Amygdala (tissue), 56 donors: ENCODE measurements at regions not wholly inside any gene's neighbourhood (a gene's known extent, or its start where the extent isn't known, plus 50 kb on each side); places are given as distances from the start of the nearest gene placed in this dataset.

Experiments used
- DNase-seq, 56 donors: peaks; one replicate each; lab custom pipeline; 2025; lab: John Stamatoyannopoulos, UW

DNA sequence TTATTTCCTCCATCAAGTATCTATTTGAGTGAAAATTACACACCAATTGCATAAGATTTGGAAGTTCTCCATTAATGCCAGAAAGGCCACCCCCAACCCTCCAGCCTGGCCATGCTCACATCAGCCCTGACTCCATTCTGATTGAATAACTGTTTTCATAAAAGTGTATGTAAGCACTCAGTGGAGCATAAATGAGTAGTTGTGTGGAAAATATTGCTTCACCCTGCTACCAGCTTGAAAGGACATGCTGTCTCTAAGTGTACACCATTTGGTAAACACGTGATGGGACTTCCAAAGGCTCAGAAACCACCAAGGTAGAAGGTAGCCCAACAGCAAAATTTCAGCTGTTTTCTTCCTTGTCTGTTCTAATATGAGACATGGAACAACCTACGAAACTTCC, 393.8 kb downstream of the ZNF385D start:
- DNase-seq = no peak

DNA sequence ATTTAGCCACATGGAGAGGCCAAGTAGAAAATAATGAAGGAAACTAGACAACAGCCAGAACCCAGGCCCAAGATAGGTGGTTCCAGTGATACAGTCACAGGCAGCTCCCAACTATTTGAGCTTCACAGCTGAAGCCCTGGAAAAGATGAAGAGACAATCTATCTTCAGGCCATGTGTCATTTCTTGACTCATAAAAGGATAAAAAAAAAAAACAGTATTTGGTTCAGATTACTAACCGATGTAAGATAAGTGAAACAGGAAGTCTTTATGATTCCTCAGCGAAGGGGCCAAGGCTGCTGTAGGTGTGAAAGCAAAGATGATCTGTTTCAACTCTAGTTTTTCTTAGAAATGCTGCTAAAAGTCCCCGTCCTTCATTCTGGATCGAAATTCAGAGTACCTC, 394.6 kb downstream of the ZNF385D start:
- DNase-seq = no peak

DNA sequence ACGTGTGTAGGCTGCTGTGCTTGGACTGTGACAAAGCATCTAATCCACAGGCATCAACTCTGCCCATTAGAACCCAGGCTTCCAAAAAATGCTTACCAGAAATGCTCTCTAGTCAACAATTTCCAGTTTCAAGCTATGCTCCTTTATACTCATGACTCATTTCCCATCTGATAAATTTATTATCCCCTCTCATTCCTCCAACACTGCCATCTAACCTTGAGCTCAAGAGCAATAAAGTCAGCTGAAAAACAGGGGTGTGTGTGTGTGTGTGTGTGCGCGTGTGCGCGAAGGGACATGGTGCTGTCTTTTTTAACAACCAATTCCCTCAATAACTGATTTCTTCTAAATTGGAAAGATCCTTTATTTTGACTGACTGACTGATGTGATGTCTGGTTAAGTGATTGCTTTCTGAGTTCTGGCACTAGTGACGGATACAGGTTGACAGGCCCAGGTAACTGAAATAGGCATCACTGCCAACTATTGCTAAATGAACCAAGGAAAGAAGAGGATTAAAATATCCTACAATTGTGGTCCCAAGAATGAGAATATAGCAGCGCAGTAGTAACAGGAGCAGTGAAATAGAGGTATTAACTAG, 405.5 kb downstream of the ZNF385D start:
- no peak for DNase-seq

DNA sequence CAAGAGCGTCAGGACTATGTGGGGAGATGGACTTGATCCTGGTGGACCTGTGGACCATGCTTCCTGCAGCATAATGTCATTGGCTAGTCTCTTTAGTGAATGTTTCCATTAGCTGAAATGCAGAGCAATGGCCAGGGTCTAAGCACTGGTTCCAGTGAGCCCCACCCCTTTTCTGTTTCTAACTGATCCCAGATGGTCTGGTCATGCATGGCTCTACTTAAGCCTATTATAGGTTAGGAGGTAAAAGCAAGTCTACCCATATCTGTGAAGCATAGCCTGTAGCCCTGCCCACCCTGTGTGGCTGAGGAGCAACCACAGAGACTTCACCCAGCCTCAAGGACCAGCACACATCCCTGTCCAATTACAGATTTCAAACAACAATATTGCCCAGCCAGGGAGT, 419.2 kb downstream of the ZNF385D start:
- no peak for DNase-seq

DNA sequence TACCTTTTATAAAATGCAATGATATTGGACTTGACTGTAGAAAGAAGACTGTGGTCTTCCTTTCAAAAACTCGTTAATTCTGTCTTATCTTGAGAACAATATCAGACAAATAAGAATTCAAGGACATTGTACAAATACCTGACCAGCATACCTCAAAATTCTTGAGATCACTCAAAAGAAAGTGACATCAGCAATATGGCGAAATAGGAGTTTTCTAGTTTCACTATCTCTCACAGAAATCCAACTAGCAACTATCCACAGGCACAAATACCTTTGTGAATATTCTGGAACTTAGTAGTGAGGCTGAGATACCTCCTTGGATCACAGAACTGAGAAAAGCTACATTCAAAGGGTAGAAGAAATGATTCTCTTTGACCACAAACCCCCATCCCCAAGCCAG, 419.7 kb downstream of the ZNF385D start:
- no peak for DNase-seq

DNA sequence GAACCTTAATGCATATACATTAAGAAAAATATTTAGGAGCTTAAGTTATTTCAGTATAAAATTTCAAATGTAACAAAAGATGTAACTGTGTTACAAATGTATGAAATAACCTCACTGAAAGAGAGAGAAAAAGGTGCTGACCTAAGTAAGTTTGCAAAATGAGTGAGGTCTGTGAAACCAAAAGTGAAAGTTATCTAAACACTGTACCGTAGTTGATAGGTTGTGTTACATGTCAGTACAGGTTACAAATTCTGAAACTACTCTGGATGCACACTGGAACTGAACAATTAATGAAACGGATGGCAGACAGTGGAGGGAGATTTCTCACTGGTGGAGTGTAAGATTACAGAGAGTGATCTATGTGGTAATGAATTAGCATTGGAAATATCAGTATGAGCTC, 420.7 kb downstream of the ZNF385D start:
- no peak for DNase-seq

DNA sequence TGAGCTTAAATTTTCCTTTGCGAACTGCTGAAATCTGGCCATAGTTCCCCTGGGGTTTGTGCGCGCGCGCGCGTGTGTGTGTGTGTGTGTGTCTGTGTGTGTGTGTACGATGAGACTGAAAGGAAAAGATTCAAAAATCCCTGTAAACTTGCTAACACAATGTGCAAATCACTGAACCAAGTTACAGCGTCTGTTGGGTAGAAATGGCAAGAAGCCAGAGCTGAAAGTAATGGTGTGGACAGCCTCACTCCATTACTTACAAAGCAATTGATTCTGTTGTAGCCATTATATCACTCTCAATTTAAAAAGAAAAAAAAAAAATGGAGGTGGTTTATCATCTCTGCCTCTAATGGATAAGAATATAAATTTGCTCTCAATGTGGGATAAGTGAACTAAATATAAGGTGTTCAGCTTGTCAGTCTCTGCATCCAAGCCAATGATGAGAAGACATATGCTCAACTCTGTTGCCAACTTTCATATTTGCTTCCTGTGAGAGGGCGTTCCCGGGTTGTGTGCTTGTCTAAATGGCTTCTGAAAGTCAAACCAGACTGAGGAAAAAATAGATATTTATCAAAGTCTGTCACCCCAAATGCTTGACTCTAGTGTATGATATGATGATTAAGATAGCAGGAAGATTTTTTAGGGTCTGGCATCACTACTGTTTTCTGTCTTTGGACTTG, 422.2 kb downstream of the ZNF385D start:
- DNase-seq = no peak

DNA sequence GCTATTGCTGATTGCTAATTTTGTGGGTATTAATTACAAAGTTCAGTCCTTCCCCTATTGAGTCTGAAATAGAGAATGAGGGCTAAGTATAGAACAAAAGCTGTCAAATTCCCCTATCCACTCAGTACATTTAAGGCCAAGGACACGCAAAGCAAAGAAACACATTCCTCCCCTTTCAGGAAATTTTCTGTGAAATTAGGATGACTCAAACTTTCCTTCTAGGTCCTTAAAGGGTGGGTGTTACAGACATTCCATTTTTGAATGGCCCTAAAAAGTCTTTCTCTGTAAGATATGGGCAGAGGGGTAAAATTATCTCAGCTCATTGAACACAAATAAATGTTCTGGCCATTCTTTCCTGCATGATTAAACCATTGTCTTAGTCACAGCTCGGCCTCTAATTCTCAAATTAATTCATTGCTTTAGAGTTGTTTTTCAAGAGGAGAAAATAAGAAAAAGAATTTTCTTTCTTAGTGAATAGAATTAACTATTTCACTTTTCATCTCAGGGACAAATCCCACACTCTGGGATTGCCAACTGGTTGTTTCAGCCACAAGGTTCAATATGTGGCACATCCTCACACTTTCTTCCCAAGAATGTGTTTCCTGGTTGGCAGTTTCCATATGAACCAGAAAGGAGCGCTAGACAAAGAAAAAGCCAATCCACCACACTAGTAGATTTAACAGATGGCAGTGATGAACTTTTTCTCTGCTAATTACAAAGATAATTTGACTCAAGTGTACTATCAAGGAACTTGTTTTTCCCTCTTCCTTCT, 424.1 kb downstream of the ZNF385D start:
- DNase-seq = no peak

DNA sequence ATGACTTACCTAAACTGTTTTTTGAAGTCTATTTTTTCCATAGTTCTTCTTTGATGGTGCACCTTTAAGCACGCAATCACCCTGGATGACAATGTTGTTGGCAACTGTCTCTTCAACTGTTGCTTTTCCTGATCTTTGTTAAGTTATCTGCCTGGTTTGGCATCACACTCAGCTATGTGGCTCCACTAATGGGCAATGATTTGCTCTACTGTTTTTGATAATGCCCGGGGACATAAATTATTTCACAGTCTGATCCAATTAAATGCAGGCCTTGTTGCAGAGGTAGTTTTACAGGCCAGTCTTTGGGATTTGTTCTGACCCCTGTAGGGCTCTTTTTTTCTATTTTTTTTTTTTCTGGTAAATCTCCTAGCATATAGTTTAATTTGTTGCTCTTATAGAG, 436.3 kb downstream of the ZNF385D start:
- DNase-seq = no peak

DNA sequence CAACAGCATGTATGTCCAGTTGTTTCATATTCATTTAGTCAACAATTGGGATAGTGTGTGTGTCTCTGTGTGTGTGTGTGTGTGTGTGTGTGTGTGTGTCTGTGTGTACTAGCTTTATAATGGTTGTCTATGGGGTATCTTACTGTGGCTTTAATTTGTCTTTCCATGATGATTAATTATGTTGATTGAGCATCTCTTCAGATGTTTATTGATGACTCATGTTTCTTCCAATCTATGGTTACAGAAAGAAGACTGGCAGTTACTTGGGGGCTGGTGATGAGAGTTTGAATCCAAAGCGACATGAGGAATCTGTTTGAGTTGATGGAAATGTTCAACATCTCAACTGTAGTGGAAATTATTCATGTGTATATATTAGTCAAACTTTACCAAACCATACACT, 440.1 kb downstream of the ZNF385D start:
- DNase-seq = no peak

DNA sequence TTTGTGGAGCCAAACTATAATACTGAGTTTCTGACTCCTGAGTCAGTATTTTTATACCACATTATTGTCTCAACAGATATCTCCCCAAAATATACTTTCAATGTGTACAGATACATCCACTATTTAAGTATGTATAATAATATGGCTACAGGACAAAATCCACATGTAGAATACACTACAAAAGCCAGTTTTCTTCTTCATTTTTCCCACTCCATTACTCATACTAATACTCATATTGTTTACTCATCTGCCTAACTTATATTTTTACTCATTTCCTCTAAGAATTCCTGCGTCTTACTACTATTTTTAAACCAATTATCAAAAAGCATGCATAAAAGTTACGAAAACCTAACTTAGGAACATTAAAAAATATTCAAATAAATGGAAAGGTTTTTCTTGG, 440.8 kb downstream of the ZNF385D start:
- DNase-seq = no peak

DNA sequence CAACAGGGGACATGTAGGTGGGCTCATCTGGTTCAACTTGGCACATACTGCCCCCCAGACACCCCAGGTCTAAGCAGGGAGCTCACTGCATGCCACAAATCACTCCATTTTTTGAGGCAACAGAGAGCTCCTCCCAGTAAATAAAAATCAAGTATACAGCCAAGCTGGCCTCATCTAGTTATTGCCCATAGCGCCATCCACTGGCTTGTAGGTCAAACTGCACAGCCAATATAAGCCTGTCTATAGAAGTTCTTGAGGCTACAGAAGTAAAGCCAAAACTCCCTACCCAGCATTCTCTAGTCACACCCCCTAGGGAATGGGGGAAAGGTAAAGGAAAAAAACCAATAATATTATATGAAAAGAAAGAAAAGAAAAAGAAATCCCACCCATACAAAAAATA, 453.7 kb downstream of the ZNF385D start:
- DNase-seq = no peak

DNA sequence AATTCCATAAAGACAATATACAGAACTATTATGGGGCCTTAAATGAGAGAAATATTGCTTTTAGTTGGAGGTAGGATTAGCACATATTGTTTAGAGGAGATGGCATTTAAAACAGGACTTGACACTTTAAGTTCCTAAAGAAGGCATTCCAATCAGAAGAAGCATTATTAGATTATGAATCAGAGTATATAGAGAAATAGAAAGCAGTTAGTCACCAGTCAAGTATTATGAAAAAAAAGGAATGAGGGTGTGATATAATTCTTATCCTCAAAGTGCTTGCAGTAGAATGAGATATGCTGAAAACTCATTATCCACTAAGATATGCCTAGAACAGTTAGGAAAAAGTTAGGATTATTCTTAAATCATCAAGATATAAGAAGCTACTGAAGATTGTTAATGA, 456.2 kb downstream of the ZNF385D start:
- DNase-seq = no peak

DNA sequence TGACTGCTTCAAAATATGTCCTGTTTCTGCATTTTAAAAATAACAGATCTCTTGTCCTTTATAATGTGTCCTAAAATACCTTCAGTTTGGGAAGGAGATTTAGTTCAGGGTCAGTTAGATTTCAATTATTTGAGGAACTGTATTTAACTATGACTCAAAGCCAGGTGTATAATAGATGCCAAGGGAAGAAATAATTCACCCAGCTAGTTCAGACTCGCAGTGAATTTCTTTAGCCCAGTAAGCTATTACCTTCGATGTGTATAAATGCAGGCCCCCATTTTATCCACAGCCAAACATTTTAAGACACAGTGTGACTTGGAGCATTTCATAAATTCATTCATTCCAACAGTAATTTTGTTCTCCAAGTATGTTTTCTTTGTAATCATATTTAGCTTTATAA, 458.0 kb downstream of the ZNF385D start:
- no peak for DNase-seq

DNA sequence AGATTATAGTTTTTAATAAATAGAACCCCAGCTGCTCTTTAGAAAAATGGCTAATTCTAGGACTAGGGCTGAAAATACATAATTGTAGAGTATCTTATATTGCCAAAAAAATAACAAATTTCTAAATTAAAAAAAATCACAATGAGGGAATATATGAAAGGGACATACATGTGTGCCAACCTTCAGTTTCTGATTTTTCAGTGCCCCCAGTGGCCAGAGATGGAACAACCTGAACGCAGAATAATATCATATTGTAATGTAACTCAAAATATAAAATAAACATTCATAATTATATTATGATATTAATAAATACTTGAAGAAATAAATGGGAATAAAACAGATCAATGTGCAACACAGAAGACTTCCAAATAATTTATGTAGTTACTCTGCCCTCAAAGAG, 460.5 kb downstream of the ZNF385D start:
- peak in 1 of 56 donors; percentile 1 for DNase-seq

DNA sequence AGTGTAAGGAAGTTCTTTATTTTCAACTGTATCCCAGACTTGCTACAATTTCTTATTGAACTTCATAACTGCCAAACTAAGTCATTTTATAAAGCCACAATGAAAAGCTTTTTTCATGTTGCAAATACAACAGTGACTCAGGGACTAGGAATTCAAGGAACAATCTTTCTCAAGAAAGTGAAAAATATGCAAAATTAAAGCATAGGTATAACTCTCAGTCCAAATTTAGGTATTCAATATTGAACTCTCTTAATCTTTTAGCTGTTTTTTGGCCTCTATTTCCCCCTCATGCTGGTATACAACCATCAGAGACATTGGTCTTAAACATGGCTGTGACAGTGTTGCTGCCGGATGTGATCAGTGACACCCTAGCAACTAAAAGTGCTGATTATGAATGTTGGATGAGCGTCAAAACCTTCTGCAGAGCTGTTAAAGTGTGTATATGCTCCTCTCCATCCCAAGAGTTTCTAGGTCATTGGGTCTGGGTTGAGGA, 476.9 kb downstream of the ZNF385D start:
- no peak for DNase-seq

DNA sequence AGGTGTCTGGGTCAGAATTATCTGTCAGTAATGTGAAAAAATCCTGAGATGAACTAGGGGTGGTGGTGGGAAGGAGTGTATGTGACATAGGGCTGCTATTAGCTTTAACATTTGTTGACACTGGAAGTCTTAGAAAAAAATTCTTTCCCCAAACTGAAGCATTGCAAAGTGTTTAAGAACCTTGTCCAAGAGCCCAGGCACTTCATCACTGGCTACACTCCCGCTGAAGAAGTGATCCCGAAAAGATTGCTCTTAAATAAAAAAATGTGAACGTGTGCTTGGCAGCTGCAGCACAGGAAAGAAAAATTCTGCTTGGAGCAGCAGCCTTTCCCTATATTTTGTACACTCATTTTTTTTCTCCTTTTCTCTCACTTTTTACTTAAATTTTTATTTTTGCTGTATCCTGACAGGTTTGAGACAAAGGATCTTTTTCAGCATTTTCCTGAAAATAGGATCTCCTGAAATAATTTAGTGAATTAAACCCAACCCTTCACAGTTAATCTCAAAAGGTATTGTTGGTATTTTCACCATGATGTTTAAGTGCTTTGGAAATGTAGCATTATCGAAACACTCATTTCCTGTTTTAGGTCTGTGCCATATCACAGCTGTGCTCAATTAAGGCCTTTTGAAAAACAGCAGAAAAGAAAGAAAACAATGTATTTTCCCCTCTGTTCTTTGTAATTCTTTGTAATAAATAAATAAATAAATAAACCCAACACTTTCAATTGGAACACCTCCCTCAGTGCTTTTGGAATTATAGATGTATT, 477.6 kb downstream of the ZNF385D start:
- DNase-seq = no peak

DNA sequence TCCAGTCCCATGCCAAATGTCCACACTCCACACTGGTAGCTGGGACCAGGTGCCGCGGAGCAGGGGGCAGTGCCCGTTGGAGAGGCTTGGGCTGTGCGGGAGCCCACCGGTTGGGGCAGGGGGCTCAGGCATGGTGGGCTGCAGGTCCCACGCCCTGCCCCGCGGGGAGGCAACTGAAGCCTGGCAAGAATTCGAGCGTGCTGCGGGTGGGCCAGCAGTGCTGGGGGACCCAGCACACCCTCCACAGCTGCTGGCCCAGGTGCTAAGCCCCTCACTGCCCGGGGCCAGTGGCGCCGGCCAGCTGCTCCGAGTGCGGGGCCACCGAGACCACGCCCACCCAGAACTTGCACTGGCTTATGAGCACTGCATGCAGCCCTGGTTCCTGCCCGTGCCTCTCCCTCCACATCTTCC, 479.4 kb downstream of the ZNF385D start:
- no peak for DNase-seq

DNA sequence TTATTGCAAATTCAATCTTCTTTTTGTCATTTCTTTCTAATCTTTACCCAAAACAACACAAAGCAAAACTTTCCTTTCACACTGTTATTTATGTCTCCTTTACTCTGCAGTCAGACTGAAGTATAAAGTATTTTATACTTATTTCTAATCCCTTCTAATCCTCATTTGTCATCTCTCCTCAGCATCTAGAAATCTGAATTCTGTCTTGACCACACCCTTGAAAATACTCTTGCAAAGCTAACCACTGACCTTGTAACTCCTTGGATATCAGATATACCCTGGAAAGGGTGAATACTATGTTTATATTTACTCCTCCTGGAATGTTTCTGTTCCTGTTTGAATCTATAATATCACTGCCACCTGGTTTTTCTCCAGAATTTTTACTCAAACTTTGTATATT, 481.1 kb downstream of the ZNF385D start:
- DNase-seq = no peak

DNA sequence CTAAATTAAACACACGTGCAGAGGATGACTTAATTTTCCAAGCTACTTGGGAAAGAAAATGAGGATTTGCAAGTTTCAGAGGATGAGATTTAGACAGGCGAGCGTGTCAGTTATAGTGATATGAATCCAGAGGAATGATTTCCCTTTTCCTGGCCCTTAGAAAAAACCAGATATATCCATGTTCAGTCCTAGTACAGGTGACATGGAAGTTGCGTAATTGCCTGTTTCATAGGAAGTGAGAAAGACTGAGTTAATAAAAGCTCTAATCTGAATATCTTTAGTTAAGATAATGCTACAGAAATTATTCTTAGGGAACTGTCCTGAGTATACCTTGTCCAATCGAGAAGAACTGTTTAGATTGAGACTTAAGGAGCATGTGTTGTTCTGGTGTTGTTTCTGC, 490.5 kb downstream of the ZNF385D start:
- DNase-seq = no peak

DNA sequence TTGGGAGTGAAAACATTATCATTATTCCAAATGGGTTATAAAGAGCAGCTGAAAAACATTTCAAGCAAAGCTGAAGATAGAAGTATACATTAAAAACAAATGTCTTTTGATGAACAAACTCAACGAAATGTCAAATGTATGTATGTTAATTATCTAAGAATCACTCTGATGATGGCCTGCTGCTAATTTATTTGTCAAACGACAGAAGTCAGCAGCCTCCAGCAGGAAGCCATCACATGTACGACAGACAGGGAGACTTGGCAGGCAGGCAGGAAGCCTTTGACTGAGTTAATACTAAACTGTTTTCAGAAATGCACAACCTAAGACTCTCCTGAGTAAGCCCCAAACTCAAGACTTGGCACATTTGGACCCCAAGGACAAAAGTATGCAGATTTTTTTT, 491.1 kb downstream of the ZNF385D start:
- no peak for DNase-seq
